GM21526 (cell line): ENCODE measurements at regions not wholly inside any gene's neighbourhood (a gene's known extent, or its start where the extent isn't known, plus 50 kb on each side); places are given as distances from the start of the nearest gene placed in this dataset.
A peak's percentile ranks its signal among the peaks of the same experiment; 100 is the strongest.

ENCODE experiments used
- ATAC-seq: cut with Tn5 transposase; IDR thresholded peaks from one replicate; pipeline ENCODE4 v1.9.1; 2021; ENCODE audit warnings: moderate library complexity; ENCODE audit not compliant: unreplicated experiment, low FRiP score

DNA sequence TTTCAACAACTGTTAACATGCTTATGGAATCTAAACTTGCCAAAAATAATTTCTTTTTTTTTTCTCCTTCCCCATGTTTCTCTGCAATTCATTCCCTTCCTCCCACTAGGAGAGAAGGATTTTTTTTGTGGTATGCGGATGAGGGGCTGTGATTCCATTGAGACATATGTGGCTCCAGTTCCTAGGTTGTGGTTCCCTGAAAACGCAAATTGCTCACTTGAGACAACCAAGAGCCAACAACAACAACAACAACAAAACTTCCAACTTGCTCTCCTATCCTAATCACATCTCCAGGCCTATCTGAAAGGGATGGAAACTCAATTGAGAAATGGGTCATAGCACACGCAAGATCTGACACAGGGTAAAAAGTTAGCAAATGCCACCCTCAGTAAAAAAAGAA is 406.5 kb upstream of the TGFBR2 start:
- no peak for ATAC-seq

DNA sequence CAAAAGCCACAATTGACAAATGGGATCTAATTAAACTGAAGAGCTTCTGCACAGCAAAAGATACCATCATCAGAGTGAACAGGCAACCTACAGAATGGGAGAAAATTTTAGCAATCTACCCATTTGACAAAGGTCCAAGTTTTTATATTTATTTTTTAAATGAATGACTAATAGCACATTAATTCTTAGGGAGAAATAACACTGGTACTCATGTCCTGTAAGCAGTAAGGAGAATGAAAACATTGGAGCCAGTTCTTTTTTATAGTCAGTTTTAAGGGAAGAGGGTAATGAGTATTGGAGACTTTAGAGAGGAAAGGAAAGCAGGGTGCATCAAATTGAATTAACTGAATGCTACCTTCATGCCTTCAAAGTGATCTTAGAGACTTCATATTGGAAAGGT is 404.7 kb upstream of the TGFBR2 start:
- ATAC-seq = no peak

DNA sequence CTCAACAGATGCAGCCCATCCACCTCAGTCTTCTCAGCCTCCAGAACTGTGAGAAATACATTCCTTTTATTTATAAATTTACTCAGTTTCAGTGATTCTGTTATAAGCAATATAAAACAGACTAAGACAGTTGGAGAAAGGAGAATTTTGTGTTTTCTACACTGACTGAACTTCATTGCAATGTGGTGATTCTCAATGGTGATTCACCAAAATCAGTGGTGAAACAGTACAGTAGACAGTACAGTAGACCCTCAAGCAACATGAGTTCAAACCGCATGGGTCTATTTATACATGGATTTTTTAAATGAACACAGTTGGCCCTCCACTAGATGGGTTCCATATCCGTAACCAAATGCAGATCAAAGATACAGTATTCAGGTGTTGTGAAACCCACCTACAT is 403.1 kb upstream of the TGFBR2 start:
- ATAC-seq = no peak

DNA sequence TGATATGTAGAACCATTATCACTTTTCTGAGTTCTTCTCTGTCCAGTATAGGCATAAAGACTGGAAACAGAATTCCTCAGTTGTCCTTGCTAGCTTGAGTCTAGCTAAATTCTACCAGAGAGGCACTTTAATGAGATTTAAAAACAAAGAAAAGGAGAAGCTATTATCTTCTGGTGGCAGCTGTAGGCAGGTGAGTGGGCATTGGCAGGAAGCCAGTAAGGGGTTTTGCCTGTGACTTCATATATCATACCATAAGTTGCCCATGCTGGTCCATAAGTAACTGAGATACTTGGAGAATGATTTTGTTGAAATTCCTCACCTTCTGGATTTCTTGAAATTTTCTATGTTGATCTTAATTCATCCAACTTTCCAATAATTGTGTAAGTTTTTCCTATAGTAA is 402.3 kb upstream of the TGFBR2 start:
- ATAC-seq = no peak

DNA sequence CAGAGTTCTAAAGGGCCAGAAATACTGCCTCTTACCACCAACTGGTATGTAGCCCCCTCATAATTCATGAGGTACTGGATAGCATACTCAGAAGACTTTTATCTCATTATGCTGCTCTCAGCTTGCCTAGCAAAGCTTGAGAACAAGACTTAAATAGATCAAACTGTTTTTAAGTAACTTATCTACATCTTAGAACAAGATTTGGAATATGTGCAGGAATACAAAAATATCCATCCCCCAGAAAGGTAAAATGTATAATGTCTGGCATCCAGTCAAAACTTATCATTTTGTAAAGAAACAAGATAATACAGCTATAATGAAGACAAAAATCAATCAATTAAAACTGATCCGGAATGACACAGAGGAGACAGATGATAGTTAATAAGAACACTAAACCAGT is 400.4 kb upstream of the TGFBR2 start:
- ATAC-seq = no peak

DNA sequence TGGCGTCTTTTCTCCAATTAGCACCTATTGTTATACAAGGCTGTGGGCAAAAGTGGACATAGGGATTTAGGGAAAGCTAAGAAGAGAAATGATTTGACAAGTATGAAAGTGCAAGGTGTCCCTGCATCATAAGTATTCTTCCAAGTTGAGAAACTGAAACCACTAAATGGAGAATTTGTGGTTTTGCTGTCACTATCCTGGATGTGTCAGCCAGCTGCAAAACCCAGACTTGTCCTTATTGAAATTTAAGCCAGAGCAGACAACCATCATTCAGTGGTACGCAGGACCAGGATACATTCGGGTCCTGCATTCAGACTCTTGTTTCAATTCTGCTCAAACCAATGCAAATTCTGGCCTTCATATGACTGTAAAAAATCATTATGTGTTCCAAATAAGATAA is 384.8 kb upstream of the TGFBR2 start:
- no peak for ATAC-seq

DNA sequence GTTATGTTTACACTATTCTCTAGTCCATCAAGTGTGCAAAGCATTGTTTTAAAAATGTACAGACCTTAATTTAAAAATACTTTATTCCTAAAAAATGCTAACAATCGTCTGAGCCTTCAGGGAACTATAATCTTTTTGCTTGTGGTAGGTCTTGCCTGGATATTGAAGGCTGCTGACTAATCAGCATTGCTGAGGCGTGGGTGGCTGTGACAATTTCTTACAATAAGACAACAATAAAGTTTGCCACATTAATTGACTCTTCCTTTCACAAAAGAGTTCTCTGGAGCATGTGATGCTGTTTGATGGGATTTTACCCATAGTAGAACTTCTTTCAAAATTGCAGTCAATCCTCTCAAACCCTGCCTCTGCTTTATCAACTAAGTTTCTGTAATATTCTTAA is 384.0 kb upstream of the TGFBR2 start:
- no peak for ATAC-seq

DNA sequence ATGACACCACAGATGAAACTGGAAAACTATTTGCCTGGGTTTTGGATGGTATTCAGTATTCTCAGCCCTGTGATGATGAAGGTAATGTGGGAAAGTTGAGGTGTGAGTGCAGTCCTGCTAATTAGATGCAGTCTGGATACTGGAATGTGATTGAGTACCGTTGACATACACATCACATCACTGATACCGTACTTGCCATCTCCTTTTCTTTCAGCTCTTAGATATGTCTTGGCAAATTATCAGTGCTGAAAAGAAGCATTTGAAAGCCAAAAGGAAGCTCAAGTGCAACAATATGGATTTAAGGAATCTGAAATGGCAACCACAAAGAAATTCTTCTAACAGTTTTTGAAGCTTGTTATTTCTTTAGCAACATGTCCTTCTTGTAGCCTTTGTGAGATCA is 381.4 kb upstream of the TGFBR2 start:
- no peak for ATAC-seq

DNA sequence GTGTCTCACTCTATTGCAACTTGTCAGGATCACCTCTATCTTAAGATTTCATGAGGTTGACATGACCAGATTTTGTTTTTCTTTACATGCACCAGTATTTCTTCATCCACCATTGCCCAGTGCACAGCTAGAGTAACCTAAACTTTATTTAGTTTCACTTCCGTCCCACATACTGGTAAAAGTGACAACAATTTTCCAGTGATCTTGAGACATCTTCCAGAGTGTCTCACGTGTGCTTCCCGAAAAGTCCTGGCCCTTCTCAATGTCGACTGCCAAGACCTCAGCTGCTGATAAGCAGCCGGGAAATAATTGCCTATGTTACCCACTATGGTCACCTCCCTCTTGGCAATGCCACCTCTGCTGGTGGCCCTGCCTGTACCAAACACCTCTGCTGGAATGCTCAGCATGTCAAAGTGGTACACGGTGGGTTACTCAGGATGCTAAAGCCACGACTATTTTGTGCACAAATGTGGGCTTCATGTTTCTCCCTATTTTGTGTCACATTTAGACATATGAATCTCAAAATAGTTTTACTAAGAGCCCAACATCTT is 379.7 kb upstream of the TGFBR2 start:
- no peak for ATAC-seq

DNA sequence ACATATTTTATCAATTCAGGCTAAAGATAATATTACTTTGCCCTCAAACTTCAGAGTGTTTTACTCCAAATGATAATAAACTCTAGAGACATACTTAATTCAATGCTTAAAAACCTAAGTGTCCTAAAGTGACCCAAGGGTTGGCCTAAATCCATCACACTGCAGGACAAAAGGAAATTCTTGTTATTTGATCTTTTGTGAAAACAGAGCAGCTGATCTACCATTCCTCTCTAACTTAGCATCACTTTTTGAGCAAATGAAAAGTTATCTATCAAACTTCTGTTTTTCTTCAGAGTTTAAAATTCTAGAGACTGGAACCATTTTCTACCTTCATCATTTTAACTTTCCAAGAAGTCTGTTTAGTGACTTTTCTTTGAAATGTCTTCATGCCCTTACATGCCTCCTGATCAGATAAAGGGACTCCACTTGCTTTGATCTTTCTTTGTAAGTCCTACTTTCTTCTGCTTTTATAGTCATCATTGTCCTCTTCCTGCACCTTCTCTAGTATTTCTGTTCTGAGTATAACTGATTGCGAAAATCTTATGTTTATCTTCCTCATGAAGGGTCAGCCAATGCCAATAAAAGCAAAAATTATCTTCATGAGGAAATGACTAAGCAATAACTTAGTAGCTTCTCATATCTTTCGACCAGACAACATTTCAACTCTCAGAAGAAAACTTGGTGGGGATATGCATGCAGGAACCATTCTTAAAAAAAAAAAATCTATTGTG is 378.7 kb upstream of the TGFBR2 start:
- ATAC-seq = no peak

DNA sequence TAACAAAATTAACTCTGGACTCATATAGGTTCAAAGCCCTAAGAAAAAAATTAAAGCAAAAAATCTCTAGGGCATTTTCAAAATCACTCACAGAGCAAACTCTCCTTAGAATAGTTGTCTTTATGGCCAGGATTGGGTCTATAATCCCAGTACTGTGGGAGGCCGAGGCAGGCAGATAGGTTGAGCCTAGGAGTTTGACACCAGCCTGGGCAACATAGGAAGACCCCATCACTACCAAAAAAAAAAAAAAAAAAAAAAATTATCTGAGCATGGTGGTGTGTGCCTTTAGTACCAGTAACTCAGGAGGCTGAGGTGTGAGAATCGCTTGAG is 378.1 kb upstream of the TGFBR2 start:
- no peak for ATAC-seq

DNA sequence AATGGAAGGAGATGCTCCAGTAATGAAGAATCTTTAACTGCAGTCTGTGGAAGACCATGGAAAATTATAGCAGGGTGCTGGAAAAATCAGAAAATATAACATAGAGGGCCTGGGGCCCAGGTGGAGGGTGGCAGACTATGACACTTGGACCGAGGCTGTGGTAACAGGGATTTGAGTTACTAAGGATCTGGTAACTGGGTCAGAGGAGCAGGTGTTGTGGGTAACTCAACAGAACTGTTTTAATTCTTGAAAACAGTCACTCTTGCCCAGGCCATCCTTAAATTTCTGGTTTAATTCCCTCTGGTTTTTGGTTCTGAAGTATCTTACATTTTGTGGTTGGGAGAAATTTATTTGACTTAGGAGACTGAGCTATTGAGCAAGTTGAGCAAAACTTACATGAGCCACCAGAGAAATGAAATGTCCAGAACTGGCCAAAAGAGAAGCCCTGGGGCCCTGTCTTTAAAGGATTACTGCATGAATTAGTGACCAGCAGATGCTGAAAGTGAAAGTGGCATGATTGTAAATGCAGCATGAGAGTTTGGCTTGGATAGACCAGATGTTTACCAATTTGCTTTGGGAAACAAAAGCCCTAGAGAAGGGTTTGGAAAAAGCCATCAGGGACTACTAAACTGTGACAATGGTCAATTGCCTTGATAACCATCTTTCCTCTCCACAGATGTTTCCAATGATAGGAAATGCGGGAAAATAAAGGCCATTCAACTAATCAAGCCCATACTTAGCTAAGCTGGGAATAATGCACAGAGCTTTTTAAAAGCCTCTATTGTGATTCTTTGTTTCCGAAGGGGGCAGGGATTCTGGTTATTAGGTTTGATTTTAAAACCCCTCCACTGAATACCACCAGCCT is 374.9 kb upstream of the TGFBR2 start:
- ATAC-seq = no peak

DNA sequence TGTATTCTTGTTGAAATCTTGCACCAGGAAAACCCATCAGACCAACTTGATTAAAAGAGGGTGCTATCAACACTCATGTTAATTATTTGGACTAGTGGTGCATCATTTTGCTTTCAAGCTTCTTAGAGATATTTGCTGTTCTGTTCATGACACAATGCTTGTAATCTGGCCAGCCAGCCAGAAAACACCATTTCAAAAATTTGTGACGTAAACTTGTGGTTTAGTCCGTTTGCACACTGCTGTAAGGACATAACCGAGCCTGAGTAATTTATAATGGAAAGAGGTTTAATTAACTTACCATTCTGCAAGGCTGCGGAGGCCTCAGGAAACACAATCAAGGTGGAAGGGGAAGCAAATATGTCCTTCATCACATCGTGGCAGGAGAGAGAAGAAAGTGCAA is 374.3 kb upstream of the TGFBR2 start:
- ATAC-seq = no peak

DNA sequence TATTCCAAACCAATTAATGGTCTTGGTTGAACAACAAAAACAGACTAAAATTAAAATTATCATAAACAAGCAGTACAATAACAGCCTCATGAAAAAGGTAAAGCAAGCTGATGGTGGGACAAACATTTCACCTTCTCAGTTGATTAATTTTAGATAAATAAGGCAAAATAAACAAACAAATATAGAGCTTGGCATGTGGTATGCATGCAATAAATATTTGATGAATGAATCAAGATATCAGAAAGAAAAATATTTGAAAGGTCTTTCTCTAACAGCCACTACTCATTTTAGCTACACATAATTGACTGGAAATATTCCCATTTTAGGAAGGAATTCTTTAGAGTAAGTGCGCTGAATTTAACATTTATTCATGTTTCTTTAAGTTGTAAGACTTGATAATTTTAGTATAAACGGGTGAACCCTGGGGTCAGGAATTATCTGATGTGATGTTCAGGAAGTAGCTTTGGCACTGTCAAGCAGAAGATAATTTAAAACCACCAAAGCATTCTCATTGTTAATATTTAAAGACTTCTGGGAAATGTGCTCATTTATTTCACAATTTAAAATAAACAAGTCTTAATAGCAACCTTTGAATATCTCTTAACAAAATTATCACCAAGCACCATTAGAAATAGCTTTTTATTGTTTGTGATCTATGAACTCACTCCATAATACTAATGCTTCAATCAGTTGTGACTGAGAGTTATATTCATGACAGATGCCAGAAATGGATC is 372.3 kb upstream of the TGFBR2 start:
- ATAC-seq = no peak

DNA sequence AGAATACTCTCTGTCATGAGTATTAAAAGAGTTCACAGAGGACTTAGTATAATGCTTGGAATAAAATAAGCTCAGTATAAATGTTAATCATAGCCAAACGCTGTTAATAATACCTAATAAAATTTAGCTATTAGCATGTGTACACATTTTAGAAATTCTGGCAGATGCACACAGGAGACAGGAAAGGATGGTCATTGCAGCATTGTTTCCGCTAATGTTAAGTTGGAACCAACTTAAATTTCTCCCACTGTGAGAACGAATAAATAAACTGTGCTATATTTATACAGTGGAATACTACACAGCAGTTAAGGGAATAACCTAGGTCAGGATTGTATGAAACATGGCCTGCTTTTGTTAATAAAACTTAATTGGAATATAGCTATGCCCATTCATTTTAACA is 370.4 kb upstream of the TGFBR2 start:
- ATAC-seq = no peak

DNA sequence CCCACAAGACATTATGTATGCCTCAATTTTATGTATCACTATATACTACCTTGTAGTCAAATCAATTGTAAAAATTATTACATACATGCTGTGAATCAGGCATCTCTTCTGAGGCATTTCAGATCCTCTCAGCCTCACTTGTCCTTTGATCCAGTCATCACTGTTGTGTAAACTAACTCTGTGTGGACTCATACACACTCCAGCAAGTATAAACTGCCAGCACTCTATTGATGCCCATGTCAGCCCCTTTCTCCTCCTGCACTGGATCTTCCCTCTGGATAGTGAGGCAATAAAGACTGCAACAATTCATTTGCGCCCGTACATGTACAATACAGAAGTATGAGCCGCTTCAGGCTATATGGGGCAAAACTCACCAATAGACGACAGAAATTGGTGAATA is 364.7 kb upstream of the TGFBR2 start:
- ATAC-seq = no peak

DNA sequence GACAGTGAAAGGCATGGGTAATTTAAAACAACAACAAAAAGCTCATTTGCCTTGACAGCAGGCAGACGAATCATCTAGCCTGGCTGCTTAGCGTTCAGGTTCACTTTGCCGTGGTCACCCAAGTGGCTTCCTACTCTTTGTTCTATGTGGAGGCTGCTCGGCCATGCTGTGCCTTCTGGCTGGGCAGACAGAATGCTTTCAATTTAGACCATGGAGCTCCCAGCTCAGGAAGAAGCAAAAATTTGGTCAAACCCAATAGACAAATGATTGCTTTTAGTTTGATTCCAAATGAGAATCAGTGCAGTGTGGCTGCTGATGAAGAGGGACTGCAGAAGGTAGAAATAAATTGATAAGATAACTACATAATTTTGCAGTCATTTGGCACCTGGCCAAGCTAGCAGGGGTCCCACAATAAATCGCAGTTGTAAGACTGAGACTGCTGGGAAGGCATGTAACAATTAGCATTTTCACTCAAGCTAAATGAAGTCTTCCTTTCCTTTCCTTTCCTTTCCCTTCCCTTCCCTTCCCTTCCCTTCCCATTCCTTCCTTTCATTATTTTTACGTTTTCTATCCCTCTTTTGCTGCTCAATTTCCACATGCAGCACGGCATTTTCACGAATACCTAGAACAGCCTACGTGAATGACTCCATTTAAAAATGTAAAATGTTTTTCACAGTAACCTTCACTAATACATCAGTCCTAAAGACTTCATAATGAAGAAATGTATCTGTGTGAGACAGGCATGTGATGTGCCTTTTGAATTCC is 360.4 kb upstream of the TGFBR2 start:
- no peak for ATAC-seq

DNA sequence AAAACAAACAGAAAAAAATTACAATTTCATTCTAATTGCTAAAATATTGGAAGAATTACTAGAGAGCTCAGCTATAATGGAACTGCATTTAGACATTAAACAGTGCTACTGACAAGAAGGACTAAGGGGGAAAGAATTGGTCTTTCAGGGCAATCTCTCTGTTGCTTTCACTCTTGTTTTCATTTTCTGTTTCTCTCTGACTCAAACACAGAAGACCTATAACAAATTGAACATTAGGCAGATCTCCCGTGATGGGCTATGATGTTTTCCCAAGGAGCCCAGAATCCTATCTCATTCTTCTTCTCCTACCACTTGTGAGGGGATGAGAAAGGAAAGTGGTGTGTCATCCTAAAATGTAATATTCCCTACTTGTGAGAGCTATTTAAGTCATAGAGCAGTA is 358.0 kb upstream of the TGFBR2 start:
- ATAC-seq = peak; percentile 96

DNA sequence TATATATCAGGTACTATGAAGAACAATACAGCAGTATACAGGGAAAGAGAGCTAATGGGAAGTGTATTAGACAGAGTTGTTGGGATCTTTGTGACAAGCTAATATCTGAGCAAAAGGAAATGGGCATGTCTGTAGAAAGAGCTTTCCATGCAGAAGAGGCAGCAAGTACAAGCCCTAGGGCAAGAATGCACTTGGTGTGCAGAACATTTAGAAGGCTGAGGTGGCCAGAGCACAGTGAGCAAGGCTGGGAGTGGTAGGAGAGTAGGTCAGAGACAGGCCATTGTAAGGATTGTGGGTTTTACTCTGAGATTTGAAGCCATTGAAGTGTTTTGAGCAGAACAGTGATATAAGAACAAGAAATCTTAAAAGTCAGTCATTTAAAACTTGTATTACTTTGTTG is 353.9 kb upstream of the TGFBR2 start:
- ATAC-seq = no peak

DNA sequence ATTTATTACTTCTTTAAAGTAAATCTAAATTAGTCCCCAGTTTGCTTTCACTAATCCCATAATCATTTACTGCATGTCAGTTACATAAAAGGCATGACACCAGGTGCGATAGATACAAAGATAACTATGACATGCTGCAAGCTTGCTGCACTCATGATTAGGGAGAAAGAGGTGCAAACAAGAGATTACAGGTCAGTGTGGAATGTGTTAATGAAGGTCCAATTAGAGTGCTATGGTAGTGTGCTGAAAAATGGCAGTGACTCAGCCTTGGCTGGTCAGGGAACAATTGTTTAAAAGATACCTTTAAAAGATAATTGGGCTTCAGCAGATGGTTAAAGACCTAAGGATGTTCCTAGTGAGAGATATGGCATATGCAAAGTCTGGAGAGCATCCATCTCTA is 352.6 kb upstream of the TGFBR2 start:
- ATAC-seq = no peak

DNA sequence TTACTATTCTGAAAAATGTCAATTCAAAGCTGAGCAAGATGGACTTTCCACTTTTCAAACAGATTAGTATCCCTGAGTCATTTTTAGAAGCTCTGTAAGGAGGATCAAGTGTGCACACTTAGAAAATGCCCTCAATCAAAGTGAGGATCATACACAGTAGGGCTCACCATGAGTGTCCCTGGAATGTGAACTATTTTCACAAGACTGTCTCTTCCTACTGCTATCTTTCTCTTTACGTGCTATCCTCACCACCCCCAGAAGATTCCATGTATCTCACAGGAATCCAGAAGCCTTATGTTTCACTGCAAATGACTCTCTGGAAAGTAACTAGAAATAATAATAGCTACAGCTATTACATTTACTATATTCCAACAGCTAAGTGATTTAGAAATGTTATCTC is 349.9 kb upstream of the TGFBR2 start:
- ATAC-seq = no peak
